Astrocyte of the cerebellum (primary cell): ENCODE measurements at regions not wholly inside any gene's neighbourhood (a gene's known extent, or its start where the extent isn't known, plus 50 kb on each side); places are given as distances from the start of the nearest gene placed in this dataset.
A peak's percentile ranks its signal among the peaks of the same experiment; 100 is the strongest.

Source experiments
- DNase-seq: peaks from one replicate; pipeline ENCODE4 v3.0.0-alpha.2; 2011; ENCODE audit warnings: low read depth
- H3K4me3 ChIP-seq: 2 replicates; pipeline ENCODE4 v1.5.1; 2011; ENCODE audit warnings: mild to moderate bottlenecking, low read depth, low read length, moderate library complexity
- CTCF ChIP-seq: IDR thresholded peaks from 2 replicates; pipeline ENCODE4 v1.5.1; 2012; ENCODE audit warnings: low read length, low read depth, moderate library complexity, mild to moderate bottlenecking; ENCODE audit errors: missing control alignments
- in situ Hi-C: cut with HindIII; loops from 2 replicates; pipeline ENCODE4 v1.10.0; 2017; ENCODE audit warnings: low sequenced_read_pairs

DNA sequence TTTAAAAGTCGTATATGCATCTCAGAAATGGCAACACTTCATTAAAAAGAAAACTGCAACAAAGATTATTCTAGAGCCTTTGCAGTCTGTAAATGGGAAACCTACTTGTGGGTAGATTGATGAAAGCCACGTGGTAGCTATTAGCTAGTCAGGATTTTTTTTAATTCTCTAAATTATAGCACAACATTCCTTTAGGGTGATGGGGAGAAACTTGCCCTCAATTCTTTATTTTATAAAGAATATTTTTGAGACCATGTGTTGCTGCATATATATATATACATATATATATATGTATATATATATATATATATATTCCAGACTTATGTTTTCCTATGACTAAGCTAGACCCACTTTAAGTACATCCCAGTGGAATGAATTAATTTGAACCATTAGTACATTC lies 118.0 kb downstream of the PPP1R3A start:
- DNase-seq: no peak
- TF ChIP-seq CTCF: no peak
- H3K4me3 ChIP-seq: no peak overlapping the region
- in situ Hi-C loops: no loop called here

DNA sequence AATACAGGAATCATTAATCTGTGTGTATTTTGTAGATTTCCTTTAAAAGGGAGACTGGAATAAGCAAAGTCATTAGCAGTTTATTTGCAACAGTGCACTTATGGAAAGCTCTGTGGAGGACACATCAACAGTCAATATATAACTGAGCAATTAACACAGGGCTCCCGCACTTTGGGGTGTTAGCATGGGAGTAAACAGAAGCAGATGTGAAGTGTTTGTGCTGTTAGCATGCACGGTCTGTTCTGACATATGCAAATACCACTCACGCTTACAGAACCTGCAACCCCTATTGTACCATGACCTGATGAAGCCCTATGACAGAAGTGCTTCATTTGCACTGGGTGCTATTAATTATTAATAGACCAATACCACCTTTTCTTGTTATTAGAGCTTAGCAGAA lies 118.9 kb downstream of the PPP1R3A start:
- TF ChIP-seq CTCF: no peak
- DNase-seq: no peak
- H3K4me3 ChIP-seq: no peak overlapping the region
- in situ Hi-C loops: no loop called here

- in situ Hi-C loops: no loop called here
- DNase-seq: no peak
- no peak overlapping the region for H3K4me3 ChIP-seq
- TF ChIP-seq CTCF: no peak
Measured at GRCh38 chr7:113797420-113798010, 121.3 kb downstream of the PPP1R3A start.

GRCh38 chr7:113796557-113796956 lies 122.3 kb downstream of the PPP1R3A start:
- no peak overlapping the region for H3K4me3 ChIP-seq
- peak; percentile 71 for DNase-seq
- in situ Hi-C loops: no loop called here
- no peak for TF ChIP-seq CTCF

GRCh38 chr7:113794573-113794972 lies 124.2 kb downstream of the PPP1R3A start:
- DNase-seq: no peak
- in situ Hi-C loops: no loop called here
- no peak overlapping the region for H3K4me3 ChIP-seq
- TF ChIP-seq CTCF: no peak

DNA sequence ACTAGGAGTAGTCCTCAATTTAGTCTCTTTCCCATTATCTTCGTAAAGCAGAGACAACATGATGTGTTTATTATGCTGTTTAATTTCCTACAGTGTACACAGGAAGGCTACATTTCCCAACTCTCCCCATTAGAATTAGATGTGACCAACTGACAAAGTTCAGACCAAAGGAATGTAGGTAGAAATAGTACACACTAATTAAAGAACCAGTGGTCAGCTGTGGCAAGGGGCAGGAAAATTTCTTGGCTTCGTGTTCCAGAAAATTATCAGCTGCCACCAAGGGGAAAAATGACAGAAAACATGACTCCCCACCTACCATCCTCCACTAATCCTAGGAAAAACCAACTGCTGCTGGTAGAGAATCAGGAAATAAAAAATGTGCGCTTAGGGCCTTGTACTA lies 125.6 kb downstream of the PPP1R3A start:
- in situ Hi-C loops: no loop called here
- no peak overlapping the region for H3K4me3 ChIP-seq
- TF ChIP-seq CTCF: no peak
- DNase-seq: no peak

DNA sequence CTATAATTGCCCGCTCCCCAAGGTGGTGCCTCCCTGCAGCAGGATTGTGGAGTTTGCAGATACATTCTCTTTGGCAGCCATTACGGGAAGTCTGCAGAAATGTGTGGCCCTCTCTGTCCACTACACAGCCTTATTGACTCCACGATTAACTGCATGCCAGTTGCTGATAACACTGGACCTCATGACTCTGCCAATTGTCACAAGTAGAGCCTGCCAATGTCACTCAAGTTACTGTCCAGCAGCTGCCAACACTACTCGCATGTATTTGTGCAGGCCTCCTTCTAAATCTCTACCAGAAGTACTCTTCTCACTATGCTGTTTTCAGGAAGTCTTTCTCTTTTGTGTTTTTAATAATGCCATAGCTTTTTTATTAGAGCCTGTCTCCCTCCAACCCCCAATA lies 128.8 kb downstream of the PPP1R3A start:
- H3K4me3 ChIP-seq: no peak overlapping the region
- in situ Hi-C loops: no loop called here
- DNase-seq: no peak
- TF ChIP-seq CTCF: no peak
